SU-DHL-6 (cell line): ENCODE measurements at regions not wholly inside any gene's neighbourhood (a gene's known extent, or its start where the extent isn't known, plus 50 kb on each side); places are given as distances from the start of the nearest gene placed in this dataset.

Experiments used
- H2AFZ ChIP-seq: fragments of 200-600 bp; sonication (generic); 2 replicates; pipeline ENCODE4 v1.6.1; 2014; ENCODE audit warnings: low read depth, mild to moderate bottlenecking, moderate library complexity, mixed read lengths, antibody characterized with exemption, low read length; ENCODE audit not compliant: severe bottlenecking
- H3F3A ChIP-seq: fragments of 200-600 bp; shearing (Covaris generic); 2 replicates; pipeline ENCODE4 v1.6.0; 2016; ENCODE audit warnings: antibody characterized with exemption, mild to moderate bottlenecking; ENCODE audit not compliant: insufficient read depth
- H3K27ac ChIP-seq: fragments of 200-600 bp; sonication (generic); 2 replicates; pipeline ENCODE4 v1.5.1; 2016; ENCODE audit warnings: low read depth, mild to moderate bottlenecking, low read length, moderate library complexity, mixed read lengths
- H3K27me3 ChIP-seq: fragments of 200-600 bp; sonication (generic), shearing (Covaris generic); 2 replicates; pipeline ENCODE4 v1.6.0; 2014; ENCODE audit warnings: mild to moderate bottlenecking, low read length
- H3K36me3 ChIP-seq: fragments of 200-600 bp; sonication (generic); 2 replicates; pipeline ENCODE4 v1.6.1; 2014; ENCODE audit warnings: mild to moderate bottlenecking, low read length, mixed read lengths
- H3K4me2 ChIP-seq: fragments of 300-600, 200-600 bp; shearing (Covaris generic), sonication (generic); 2 replicates; pipeline ENCODE4 v1.6.0; 2014; ENCODE audit warnings: low read length, low read depth, mild to moderate bottlenecking; ENCODE audit not compliant: poor library complexity, severe bottlenecking
- H3K4me3 ChIP-seq: fragments of 200-600 bp; sonication (generic); 2 replicates; pipeline ENCODE4 v1.5.1; 2014; ENCODE audit warnings: antibody characterized with exemption, low read length, mild to moderate bottlenecking, mixed read lengths; ENCODE audit not compliant: insufficient read depth, poor library complexity, severe bottlenecking
- H3K79me2 ChIP-seq: fragments of 200-600 bp; sonication (generic); 2 replicates; pipeline ENCODE4 v1.6.1; 2014; ENCODE audit warnings: mild to moderate bottlenecking, low read length, moderate library complexity; ENCODE audit not compliant: insufficient read depth
- H3K9ac ChIP-seq: fragments of 200-600 bp; sonication (generic); 2 replicates; pipeline ENCODE4 v1.7.0; 2014; ENCODE audit warnings: mild to moderate bottlenecking, low read length
- H3K9me2 ChIP-seq: fragments of 200-600 bp; sonication (generic); replicated peaks from 2 replicates; pipeline ENCODE4 v1.6.1; 2014; ENCODE audit warnings: low read length; ENCODE audit not compliant: insufficient read depth
- H3K9me3 ChIP-seq: fragments of 200-600 bp; sonication (generic); 2 replicates; pipeline ENCODE4 v1.6.1; 2014; ENCODE audit warnings: low read length, mixed read lengths; ENCODE audit not compliant: insufficient read depth
- H4K20me1 ChIP-seq: fragments of 200-600 bp; sonication (generic); 2 replicates; pipeline ENCODE4 v1.6.1; 2014; ENCODE audit warnings: low read depth, mild to moderate bottlenecking, antibody characterized with exemption, low read length, moderate library complexity, mixed read lengths
- CTCF ChIP-seq: fragments of 200-600 bp; sonication (generic); IDR thresholded peaks from one replicate; pipeline ENCODE4 v1.5.1; 2017; ENCODE audit warnings: antibody characterized with exemption, mild to moderate bottlenecking, low read length, moderate library complexity; ENCODE audit not compliant: insufficient read depth, poor library complexity, severe bottlenecking
- EZH2phosphoT487 ChIP-seq: fragments of 200-600 bp; sonication (generic), shearing (Covaris generic); conservative IDR thresholded peaks from 2 replicates; pipeline ENCODE4 v1.6.1; 2018; ENCODE audit warnings: mild to moderate bottlenecking, antibody characterized with exemption, low read length, moderate library complexity, mixed read lengths

DNA sequence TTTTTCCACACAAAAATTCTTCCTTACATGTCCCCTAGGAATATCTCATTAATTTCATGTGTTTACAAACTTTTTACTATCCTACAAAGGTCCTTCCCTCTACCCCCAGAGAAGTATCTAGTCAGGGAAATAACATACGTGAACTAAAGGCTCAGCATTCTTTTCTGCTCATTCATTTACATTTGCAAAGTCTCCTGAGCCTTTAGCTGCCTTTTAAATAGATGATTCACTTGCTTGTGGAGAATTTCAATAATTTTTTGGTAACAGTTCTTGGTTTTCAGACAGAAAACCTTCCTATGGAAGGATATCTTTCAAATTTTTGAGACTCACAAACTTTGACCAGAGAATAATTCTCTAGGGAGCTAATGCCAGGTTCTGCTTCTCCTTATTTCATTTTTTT lies 81.5 kb upstream of the RMDN2 start:
- Histone ChIP-seq H3K79me2 (no peaks in the 10 kb centered on the region), H3K9me2 (no peaks in the 10 kb centered on the region), H3K4me3 (no peak overlapping the region), H3K27me3 (no peaks in the 10 kb centered on the region), H4K20me1 (no peaks in the 10 kb centered on the region), H3F3A (no peaks in the 10 kb centered on the region), H3K4me2 (no peak overlapping the region), H3K27ac (no peak overlapping the region), H3K36me3 (no peaks in the 10 kb centered on the region), H2AFZ (no peak overlapping the region), H3K9me3 (no peaks in the 10 kb centered on the region), H3K9ac (no peak overlapping the region)
- TF ChIP-seq EZH2phosphoT487 (no peak), CTCF (no peak)

GRCh38 chr2:37846207-37846606 lies 78.9 kb upstream of the RMDN2 start:
- H4K20me1 ChIP-seq: no peaks in the 10 kb centered on the region
- no peak overlapping the region for H2AFZ ChIP-seq
- no peaks in the 10 kb centered on the region for H3K36me3 ChIP-seq
- no peaks in the 10 kb centered on the region for H3F3A ChIP-seq
- no peak overlapping the region for H3K4me3 ChIP-seq
- no peaks in the 10 kb centered on the region for H3K27me3 ChIP-seq
- H3K27ac ChIP-seq: no peak overlapping the region
- H3K9me3 ChIP-seq: no peaks in the 10 kb centered on the region
- H3K4me2 ChIP-seq: no peak overlapping the region
- no peak overlapping the region for H3K9ac ChIP-seq
- H3K79me2 ChIP-seq: no peaks in the 10 kb centered on the region
- no peak for TF ChIP-seq CTCF
- TF ChIP-seq EZH2phosphoT487: no peak
- no peaks in the 10 kb centered on the region for H3K9me2 ChIP-seq

DNA sequence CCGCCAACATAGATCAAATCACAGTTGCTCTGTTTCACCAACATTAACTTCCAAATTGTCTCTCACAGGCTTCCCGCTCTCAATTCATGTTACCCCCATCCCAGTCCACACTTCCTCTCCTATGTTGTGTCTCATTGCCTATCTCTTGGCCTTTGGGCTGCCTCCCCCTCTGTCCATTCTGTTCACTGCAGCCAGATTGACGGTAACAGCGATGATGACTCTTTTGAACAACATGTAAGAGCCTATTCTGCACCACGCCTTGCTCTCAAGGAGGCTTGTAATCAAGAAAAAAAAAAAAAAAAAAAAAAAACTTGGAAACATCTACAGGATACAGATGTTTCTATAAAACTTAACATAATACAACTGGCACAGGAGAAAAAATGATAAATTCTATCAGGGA lies 77.3 kb upstream of the RMDN2 start:
- Histone ChIP-seq H3K79me2 (no peaks in the 10 kb centered on the region), H3K27me3 (no peaks in the 10 kb centered on the region), H2AFZ (no peak overlapping the region), H3K27ac (no peak overlapping the region), H3K9me3 (no peaks in the 10 kb centered on the region), H3K4me3 (no peak overlapping the region), H3K4me2 (no peak overlapping the region), H4K20me1 (no peaks in the 10 kb centered on the region), H3K36me3 (no peaks in the 10 kb centered on the region), H3K9me2 (no peaks in the 10 kb centered on the region), H3K9ac (no peak overlapping the region), H3F3A (no peaks in the 10 kb centered on the region)
- TF ChIP-seq EZH2phosphoT487 (no peak), CTCF (no peak)

DNA sequence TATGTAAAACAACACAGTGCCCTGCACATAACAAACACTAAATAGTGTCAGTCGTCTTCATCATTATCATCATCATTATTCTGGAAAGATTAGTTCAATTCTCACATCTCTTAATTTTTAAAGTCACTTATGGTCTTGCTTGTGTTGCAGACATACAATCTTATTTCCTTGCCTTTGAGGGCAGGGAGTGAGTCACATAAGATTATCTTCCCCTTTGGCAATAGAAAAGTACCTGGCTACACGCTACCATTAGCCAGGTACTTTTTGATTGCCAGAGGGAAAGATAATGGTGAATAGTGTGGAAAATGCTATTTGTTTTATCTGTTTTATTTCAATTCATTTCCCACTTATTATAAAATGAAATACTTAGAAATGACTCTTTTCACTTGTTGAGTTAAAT lies 76.6 kb upstream of the RMDN2 start:
- TF ChIP-seq EZH2phosphoT487 (no peak), CTCF (no peak)
- no peaks in the 10 kb centered on the region for H3K27me3 ChIP-seq
- H3K9me2 ChIP-seq: no peaks in the 10 kb centered on the region
- no peak overlapping the region for H3K4me2 ChIP-seq
- H3K27ac ChIP-seq: no peak overlapping the region
- no peak overlapping the region for H2AFZ ChIP-seq
- no peak overlapping the region for H3K4me3 ChIP-seq
- H4K20me1 ChIP-seq: no peaks in the 10 kb centered on the region
- no peaks in the 10 kb centered on the region for H3K36me3 ChIP-seq
- H3K9ac ChIP-seq: no peak overlapping the region
- H3K9me3 ChIP-seq: no peaks in the 10 kb centered on the region
- H3K79me2 ChIP-seq: no peaks in the 10 kb centered on the region
- H3F3A ChIP-seq: no peaks in the 10 kb centered on the region
